NCI-H82 treated with DMSO at 0.1 percent for 48 hours (cell line): ENCODE measurements at regions not wholly inside any gene's neighbourhood (a gene's known extent, or its start where the extent isn't known, plus 50 kb on each side); places are given as distances from the start of the nearest gene placed in this dataset.
A peak's percentile ranks its signal among the peaks of the same experiment; 100 is the strongest.

Experiments used
- DNase-seq: peaks from one replicate; lab custom pipeline; 2025; ENCODE audit not compliant: unreplicated experiment; lab: John Stamatoyannopoulos, UW

- DNase-seq = peak; percentile 14
Measured at GRCh38 chr13:93116809-93117208, 109.8 kb upstream of the GPC6 start.

GRCh38 chr13:93118081-93118615 is 108.5 kb upstream of the GPC6 start:
- no peak for DNase-seq

GRCh38 chr13:93140912-93141311 is 85.7 kb upstream of the GPC6 start:
- DNase-seq = no peak

DNA sequence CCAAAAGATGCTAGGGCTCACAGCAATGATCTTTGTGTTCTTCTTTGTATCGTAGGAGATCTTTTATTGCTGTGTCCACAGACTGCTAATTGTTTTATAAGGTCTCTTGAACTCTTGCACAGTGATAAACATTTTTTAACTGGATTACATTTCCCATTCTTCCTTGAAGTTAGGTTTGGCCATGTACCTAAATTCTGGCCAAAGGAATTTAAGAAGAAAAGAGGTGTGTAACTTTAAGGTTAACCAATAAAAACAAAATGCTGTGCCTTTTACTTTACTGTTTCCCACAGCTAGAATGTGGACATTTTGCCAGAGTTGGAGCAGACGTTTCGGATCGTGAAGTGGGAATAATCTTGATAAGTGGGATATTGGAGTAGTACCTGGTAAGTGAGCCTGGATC is 82.6 kb upstream of the GPC6 start:
- DNase-seq = no peak

- no peak for DNase-seq
Measured at GRCh38 chr13:93145199-93145598, 81.4 kb upstream of the GPC6 start.

GRCh38 chr13:93146584-93147297 is 79.9 kb upstream of the GPC6 start:
- DNase-seq = no peak

- no peak for DNase-seq
Measured at GRCh38 chr13:93147298-93147645, 79.3 kb upstream of the GPC6 start.

GRCh38 chr13:93147946-93148345 is 78.7 kb upstream of the GPC6 start:
- no peak for DNase-seq

GRCh38 chr13:93151277-93151676 is 75.3 kb upstream of the GPC6 start:
- no peak for DNase-seq

GRCh38 chr13:93158565-93158964 is 68.0 kb upstream of the GPC6 start:
- no peak for DNase-seq

- DNase-seq = no peak
Measured at GRCh38 chr13:93169980-93170379, 56.6 kb upstream of the GPC6 start.

DNA sequence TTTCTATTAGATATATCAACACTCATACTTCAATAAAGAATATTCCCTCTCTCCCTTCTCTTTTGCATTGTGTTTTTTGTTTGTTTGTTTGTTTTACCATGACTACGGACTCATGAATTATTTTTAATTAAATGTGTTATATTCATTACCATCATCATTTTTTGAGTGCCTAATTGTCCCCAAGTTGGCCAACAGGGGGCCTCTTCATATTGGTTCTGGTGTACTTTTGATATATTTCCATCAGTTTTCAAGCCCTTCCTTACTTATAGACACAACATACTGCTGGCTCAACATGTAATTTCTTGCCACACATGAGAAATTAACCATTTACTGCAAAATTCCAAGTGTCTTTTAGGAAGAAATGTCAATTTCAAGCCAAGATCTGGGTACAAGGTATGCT is 54.5 kb upstream of the GPC6 start:
- no peak for DNase-seq

DNA sequence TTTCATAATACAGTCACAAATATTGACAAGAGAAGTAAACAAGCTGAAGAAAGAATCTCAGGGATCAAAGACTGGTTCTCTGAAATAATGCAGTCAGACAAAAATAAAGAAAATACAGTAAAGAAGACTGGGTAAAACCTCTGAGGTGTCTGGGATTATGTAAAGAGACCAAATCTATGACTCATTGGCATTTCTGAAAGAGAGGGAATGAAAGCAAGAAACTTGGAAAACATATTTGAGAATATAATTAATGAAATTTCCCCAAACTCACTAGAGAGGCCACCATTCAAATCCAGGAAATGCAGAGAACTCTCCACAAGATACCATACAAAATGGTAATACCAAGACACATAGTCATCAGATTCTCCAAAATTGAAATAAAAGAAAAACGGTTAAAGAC is 53.0 kb upstream of the GPC6 start:
- DNase-seq = no peak

- no peak for DNase-seq
Measured at GRCh38 chr13:93174260-93174659, 52.3 kb upstream of the GPC6 start.
